ENCODE measurements at regions not wholly inside any gene's neighbourhood (a gene's known extent, or its start where the extent isn't known, plus 50 kb on each side); places are given as distances from the start of the nearest gene placed in this dataset.

DNA sequence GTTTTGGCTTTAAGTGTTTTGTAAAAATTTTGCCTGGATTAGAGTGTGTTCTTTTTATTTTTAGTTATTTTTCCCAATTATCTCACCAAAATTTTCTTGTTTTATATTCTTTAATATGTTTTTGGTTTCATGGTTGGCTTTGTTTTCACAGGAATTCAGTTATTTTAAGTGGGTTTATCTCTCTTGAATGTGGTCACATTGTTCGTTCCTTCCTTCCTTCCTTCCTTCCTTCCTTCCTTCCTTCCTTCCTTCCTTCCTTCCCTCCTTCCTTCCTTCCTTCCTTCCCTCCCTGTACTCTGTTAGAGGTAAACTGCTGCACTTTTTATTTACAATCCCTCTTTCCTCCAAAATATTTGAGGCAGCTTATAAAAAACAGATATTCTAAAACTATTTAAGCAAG is 672.9 kb upstream of the CITED2 start:
- TF ChIP-seq, protein P1, sequence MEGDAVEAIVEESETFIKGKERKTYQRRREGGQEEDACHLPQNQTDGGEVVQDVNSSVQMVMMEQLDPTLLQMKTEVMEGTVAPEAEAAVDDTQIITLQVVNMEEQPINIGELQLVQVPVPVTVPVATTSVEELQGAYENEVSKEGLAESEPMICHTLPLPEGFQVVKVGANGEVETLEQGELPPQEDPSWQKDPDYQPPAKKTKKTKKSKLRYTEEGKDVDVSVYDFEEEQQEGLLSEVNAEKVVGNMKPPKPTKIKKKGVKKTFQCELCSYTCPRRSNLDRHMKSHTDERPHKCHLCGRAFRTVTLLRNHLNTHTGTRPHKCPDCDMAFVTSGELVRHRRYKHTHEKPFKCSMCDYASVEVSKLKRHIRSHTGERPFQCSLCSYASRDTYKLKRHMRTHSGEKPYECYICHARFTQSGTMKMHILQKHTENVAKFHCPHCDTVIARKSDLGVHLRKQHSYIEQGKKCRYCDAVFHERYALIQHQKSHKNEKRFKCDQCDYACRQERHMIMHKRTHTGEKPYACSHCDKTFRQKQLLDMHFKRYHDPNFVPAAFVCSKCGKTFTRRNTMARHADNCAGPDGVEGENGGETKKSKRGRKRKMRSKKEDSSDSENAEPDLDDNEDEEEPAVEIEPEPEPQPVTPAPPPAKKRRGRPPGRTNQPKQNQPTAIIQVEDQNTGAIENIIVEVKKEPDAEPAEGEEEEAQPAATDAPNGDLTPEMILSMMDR (IDR thresholded peaks at IDR 0.05; ENCODE audit: low read length), result no peak
- TF ChIP-seq EZH2 (IDR thresholded peaks at IDR 0.05; ENCODE audit: borderline replicate concordance, low read length), result no peak
